HL-60/S4 (cell line): ENCODE measurements at regions not wholly inside any gene's neighbourhood (a gene's known extent, or its start where the extent isn't known, plus 50 kb on each side); places are given as distances from the start of the nearest gene placed in this dataset.

Source experiments
- in situ Hi-C: fragments of 300-500 bp; cut with MboI; formaldehyde crosslinking; loops from 2 replicates; pipeline ENCODE4 v1.14.3; 2022; ENCODE audit warnings: low sequenced_read_pairs

DNA sequence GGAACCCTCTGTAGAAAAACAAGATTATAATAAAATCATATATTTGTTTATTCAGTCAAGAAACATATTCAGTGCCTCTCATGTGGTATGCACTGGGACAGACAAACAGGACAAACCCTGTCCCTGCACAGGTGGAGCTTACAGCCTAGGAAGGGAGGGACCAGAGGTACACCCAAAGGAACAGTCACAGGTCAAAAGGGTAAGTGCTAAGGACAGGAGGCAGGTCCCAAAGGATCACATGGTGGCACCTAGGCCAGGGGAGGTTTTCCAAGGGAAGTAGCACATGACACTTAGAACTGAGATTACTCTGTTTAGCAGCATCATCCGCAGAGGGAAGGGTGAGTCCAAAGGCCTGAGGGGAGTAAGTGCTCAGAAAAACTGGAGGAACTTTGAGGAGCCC is 254.4 kb upstream of the ARRDC4 start:
- in situ Hi-C loops: no loop called here

DNA sequence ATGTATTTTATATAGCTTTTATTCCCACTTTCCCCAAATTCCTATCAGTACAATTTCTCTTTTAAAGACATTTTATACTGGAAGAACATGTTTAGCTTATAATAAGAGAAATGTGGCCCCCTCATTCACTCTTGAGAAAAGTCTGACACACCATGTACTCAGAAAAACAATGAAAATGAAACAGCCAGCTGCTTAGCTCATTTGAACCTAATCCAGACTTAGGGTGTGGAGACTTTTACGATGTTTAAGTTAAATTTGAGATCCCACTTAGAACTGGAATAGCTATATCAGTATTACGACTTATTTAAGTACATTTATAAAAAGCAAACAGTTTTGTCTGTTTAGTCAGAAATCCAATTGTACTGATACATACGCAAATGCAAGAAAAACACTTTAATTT is 252.3 kb upstream of the ARRDC4 start:
- in situ Hi-C loops: no loop called here

DNA sequence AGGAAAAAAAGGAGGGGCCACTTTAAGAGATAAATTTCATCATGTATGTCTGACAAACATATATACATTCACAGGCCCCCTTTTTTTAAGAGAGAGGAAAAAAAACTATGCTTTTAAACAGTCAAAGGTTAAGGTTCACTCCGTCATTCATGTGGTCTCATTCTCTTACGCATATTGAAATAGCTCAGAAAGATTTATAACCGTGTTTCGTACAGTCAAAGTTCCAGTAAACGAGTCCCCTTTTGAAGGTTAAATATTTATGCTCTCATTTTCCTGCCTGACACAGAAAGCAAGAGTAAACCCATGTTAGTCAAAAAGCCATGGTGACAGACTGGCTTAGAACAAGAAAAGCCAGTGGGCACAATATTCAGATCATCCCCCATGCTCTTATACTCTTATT is 248.0 kb upstream of the ARRDC4 start:
- in situ Hi-C loops: no loop called here

DNA sequence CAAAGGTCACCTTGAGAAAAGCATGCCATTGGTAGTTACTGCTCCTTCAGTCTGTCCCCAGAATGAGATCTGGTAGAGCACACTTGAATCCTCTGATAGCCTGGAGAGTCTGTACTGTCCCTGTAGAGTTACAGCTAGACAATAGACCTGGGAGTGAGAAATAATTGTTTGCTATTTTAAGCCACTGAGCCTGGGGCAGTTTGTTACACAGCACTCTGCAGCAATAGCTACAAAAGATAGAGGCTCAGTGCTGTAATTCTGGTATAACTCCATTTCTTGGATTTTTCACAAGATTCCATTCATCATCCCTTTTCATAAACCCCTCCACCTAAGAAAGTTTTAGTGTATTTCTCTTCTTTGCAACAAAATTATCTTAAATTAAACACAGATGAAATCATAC is 242.7 kb upstream of the ARRDC4 start:
- in situ Hi-C loops: no loop called here

DNA sequence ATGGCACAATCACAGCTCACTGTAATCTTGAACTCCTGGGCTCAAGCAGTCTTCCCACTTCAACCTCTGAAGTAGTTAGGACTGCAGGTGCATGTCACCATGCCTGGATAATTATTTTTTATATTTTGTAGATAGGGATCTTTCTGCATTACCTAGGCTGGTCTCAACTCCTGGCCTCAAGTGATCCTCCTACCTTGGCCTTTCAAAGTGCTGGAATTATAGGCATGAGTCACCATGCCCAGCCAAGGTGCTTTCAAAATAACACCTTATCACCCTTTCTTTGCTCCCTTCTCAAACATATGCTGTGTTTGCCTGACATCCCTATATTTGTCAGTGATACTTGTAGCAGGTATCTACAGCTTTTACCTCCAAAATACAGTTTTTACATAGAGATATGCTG is 242.0 kb upstream of the ARRDC4 start:
- in situ Hi-C loops: no loop called here

DNA sequence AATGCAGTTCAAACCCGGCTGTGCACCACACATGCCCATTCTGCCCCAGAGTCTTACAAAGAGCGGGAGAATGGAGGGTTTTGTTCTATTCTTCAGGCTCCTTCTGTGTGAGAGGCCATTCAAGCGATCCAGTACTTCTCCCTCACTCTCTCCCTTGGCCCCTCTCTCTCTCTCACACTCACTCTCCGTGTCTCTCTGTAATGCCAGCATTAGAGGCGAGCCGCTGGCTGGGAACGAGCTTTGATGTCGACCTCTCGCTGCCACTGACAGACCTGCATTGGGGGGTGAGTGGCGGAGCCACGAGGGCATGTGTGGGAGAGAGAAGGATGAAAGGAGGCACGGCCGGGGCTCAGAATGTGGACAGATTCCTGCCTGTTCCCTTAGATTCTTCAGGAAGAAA is 231.7 kb upstream of the ARRDC4 start:
- in situ Hi-C loops: no loop called here

DNA sequence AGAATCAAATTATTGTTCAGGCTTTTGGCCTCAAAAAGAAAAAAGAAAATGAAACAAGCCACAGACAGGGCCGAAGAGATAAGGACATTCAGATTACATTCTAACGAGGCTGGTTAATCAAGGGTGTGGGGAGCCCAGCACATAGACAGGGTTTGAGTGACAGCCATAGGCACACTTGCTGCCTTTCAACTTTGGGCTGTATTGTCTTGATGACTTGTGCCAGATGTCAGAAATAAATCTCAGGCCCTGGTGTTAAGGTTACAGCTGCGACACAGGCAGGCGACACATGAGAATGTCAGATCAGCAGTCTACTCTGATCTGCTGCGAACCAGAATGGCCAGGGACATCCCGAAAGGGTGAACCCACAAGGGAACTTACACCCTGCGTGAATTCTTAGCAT is 231.2 kb upstream of the ARRDC4 start:
- in situ Hi-C loops: no loop called here

DNA sequence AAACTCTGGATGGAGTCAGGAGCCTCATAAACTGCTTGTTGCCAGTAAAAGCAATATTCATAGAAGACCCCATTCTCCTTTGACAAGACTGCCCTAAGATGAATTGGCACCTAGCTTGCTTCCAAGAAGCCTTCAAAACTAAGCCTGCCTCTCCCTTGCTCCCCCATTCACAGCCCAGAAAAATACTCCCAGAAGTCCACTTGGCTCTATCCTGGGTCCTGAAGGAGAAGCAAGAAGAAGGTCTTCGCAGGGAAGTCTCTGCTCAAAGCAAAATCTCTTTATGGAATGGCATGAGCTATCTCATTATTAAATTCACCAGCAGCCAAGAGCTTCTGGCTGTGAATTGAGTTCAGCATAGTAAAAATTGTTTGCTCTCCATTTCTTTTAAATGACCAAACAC is 230.2 kb upstream of the ARRDC4 start:
- in situ Hi-C loops: no loop called here

DNA sequence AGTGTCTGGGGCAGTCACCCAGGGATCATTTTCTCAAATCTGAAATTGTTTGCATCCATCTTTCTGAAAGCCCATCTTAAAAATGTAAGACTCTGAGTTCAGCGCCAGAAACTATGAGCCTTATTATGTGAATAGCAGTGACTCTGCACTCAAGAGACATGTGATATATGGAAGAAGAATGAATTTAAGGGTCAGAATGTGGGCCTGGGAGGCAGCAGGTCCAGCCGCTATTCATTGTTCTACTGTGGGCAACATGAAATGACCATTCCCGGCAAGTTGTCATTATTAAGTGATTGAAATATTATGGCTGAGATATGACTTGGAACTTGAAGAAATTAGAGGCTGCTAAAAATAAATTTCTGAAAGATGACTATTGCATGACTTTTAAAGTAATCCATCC is 228.6 kb upstream of the ARRDC4 start:
- in situ Hi-C loops: no loop called here

DNA sequence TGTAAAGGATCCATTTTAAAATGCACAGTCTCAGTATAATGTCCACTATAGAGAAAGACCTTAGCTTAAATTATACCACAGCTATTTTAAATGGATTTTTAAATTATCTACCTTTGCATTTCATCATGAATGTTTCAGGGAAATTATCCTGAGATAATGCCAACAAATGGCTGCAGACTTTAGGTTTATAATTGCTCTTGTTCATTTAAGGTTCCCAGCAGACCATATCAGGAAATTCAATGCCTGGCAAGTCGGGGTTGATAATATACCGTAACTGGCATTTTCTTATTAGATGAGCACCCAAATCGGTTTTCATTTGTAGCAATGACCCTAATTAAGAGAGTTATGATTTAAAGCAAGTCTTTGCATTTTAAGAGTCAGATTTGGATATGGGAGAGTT is 227.1 kb upstream of the ARRDC4 start:
- in situ Hi-C loops: no loop called here

DNA sequence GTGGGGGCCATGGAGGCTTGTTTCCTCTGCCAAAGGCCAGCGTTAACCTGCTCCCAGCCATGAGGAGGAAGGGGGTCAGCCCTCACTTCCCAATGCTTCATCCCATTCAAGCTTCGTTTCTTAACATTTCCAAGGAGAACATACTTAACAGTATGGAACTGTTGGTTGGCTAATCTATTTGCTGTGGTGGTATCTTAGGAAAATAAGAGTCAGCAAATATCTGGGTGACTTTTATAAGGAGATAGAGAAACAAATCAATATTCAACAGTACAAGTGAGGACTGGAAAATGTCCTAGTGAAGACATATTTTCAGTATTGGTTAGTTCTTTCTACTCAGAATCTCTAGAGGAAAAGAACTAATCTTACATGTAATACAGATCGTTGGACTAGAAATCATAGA is 223.8 kb upstream of the ARRDC4 start:
- in situ Hi-C loops: no loop called here

DNA sequence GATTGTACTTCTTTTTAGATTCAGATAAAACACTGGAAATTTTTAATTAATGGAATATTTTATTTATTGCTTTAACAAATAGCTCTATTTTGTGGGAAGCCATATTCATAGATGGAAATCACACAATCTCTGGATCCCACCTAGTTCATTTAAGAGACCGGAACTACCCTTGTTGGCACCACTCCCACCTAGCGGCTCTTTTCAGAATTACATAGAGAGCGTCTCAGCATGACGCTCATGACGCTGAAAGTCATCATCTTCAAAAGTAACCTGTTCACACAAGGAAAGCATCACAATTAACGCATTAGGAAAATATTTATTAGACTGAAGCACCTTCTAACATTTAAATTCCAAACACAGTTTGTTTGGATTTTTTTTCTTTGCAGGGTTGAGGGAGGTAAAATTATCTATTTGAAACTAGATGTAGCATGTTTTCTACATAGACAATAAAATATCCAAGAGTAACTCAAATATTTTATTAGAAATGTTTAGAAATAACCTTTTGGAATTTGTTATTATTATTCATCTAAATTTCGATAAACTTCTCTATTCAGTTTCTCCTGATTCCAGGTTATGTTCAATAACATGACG is 214.9 kb upstream of the ARRDC4 start:
- in situ Hi-C loops: no loop called here

DNA sequence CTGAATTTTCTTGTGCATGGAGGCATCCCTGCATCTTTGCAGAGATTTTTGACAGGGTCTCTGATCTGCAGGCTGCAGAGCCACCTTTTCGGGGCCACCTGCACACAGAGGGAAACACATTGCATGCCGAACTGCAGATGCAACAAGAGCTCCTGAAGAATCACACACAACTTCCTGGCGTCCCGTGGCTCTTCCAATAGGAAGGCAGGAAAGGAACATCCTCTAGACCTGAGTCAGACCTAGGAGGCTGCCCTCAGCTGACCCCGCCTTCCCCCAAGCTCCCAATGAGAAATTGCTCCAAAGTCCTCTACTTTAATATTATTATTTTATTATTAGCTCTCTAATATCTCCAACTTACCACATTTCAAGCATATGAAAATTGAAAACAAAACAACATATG is 213.2 kb upstream of the ARRDC4 start:
- in situ Hi-C loops: no loop called here

DNA sequence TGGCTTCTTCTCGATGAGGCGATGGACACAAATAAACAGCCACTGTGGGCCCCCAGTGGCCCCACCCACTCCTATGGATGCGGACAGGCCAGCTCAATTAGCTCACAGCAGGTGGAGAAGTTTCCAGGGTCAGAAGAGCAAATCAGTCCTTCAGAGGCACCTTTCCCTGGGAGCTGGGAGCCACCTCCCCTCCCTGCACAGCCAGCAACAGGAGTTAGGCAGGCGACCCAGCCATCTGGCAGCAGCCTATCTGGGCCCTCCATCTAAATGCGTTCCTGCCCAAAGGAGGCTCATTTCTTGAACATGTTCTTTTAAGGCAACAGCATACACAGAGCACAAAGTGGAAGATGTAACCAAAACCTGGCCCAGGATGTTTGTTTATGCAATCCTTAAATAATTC is 211.9 kb upstream of the ARRDC4 start:
- in situ Hi-C loops: no loop called here

DNA sequence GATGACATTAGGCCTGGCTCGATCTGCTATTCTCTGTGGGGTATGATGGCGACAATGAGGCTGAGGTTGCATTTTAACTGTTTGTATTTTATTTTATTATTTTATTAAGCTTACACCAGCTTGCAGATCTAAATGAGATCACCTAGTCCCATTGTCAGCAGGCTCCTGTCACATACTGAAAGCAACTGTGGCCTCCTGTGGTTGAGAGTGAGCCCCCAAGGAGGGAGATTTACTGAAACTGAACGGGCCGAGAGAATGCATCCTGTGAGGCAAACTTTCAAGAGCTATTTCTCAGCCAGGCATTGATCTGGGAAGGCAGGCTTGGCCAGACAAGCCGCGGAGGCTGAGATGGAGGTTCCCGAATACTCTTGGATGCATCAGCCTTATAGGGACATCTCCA is 210.4 kb upstream of the ARRDC4 start:
- in situ Hi-C loops: no loop called here

DNA sequence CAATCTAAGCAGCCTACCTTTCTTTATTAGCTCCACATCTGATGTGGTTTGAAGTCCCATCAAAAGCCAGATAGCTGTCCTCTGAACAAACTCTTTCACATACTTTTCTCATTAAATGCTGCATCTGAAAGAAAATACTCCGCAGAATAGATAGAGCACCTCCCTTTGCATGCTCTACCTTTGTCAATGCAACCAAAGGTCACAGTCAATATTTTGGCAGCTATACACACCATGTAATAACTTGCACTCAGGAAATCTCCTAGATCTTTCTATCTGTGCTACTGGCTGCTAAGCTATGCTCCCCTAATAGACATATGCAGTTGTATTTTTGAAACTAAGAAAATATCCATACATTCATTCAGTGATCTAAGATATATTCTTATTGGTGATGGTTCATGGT is 204.8 kb upstream of the ARRDC4 start:
- in situ Hi-C loops: no loop called here

DNA sequence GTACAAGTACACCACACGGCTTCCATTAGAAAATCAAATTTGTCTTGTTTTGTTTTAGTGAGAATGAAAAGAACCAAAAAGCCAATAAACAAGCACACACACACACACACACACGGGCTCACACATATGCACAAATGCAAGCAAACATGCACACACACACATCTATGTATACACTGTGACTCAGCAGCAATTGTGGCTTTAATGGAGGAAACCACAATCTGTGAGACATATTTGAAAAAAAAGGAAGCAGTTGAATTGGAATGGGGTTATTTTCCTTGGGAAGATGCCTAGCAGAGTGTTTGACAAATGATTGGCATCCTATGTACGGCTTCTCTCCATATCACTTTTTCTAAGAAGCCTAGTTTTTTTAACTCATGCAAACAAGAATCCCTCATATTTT is 201.1 kb upstream of the ARRDC4 start:
- in situ Hi-C loops: no loop called here

DNA sequence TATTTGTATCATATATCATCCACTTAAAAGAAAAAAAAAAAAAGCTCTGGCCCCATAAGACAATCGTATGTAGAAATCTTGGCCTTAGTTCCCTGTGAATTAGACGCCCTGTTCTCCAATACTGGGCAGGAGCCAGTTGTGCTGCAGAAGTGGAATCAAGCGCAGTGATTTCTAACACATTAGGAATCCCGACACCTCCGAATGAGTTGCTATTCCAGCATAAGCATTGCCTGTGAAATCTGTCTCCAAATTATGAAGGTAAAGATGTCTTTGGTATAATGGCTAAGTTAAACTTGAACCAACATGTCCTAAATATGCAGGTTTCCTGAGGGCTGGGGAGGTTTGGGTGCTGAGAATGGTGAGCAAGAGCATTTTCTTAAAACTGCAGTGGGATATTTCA is 199.4 kb upstream of the ARRDC4 start:
- in situ Hi-C loops: no loop called here

DNA sequence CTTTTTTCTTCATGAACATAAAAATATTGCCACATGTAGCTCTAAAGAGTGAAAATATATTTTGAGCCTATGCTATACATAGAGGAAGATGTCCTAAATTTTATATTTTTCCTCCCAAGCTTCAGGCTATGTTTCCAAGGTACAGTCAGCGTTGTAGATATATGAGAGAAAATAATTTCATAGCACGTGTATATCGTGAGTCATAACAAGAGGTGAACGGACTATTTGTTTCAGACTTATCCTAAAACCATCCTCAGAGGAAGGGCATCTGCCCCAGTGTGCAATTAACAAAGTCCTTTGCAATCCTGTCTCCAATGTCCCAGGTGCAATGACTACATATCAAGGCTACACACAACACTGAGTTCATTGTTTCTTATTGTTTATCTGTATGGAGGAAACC is 177.3 kb upstream of the ARRDC4 start:
- in situ Hi-C loops: no loop called here

DNA sequence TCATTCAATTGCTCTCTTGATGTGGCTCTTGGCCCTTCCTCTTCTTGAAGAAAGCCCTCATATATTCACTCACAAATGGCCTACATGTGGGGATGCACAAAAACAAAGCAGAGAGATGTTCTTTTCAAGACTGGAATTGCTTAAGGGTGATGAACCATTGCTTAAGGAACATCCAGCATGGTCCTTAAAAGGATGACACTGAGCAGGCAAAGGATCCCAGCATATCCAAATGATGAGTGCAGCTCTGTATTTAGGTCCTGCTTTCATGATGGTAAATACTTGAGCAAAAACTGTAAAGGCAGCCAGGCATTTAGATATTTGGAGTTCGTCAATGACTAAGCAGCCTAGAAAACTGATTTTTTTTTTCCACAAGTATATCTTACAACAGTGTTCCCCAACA is 173.8 kb upstream of the ARRDC4 start:
- in situ Hi-C loops: no loop called here

DNA sequence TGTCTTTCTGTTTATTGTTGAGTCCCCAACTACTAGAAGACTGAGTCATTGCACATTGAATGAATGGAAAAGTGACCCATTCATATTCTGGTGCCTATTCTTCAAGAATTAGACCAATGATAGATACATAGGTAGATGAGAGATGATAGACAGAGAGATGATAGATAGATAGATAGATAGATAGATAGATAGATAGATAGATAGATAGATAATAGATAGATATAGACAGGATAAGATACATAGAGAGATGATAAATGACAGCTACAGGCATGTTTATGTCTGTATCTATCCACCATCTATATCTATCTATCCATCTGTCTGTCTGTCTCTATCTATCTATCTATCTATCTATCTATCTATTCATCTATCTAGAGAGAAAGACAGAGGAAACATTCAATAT is 170.3 kb upstream of the ARRDC4 start:
- in situ Hi-C loops: no loop called here

DNA sequence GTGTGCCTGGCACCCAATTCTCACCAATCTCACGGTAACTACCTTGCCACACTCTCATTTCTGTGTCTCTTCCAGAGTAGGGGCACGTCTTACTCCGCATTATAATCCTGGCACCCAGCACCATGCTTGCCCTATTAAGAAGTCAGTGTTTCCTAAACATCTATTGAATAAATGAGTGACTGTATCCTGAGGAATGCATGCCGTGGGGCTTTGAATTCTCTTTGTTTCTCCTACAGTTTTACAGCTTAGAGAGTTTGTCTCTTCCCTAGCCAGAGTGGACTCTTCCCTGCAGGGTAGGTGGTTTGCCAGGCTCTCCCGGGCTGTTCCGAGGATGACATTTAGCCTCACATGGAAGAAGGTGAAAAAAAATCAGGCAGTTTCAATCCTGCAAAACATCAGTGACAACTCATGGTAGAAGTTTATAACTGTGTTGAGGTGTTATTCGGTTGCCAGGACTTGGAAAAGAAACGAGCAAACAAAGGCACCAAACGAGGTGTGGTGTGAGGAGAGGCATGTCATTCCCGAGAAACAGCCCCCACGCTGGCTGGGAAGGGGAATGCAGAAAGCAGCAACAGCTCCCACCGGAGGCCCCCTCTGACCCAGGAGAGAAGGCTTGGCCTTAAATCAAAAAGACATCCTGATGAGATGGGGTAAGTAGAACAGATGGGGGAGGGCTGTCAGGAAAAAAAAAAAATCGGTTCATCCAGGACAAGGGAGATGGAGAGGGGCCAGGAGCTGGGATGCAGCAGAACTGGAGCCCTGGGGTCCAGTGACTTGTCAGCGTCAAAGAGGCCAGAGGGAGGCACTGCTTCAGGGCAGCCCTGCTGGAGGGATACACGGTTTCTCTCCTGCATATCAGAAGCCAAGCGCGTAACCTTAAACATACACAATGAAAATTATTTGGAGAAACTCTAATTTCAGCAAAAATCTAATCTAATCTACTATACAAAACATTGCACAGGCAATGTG is 168.4 kb upstream of the ARRDC4 start:
- in situ Hi-C loops: no loop called here

DNA sequence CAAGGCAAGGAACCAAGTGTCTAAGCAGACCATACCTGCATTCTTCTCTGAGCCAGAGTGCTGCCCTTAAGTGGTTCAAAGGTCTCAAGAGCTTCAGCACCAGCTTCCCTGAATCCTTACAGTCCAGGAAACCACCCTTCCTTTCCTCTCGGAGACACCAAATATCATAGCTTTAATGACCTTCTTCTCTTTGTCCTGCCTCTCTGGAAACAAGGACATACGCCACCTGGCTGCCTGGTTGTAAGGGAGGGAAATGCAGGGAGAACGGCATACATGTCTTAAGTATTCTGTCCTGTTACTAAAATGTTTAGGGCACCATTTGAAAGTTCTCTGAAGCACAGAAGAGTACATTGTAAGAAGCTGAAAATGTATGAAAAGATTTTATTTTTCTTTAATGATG is 155.6 kb upstream of the ARRDC4 start:
- in situ Hi-C loops: no loop called here
